ENCODE measurements at regions not wholly inside any gene's neighbourhood (a gene's known extent, or its start where the extent isn't known, plus 50 kb on each side); places are given as distances from the start of the nearest gene placed in this dataset.

DNA sequence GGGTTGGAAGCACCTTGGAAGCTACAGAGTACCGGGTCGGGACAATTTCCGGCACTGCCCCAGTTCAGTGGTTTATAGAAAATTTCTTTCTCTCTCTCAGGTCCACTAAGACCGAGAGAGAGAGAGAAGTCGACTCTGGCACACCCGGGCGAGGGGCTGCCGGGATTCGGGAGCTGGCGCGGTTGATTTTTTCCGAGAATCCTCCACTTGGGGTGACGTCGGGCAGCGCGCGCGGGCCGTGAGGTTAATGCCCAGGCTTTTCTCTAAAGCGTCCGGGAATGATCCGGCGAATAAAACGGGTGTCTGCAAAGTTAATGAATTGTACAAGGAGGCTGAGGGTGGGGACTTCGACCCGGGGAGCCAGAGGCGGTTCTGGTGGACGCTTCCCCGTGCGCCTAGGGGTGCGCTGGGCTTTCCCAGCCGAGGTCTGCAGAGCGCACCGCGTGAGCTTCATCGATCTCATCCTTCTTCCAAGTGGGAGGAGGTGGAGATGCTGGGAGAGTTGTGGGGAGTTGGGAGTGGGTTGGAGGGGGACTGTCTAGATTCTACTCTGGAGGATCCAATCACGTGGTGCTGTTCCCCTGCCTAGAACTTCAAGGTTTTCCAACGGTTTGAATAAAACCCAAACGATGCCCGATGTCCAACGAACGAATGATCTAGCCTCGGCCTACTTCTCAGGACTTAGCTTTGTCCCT lies 51.9 kb upstream of the TBX3 start:
- no peaks in the 10 kb centered on the region for H3K9me3 Mint-ChIP-seq
- TF ChIP-seq, protein P1, sequence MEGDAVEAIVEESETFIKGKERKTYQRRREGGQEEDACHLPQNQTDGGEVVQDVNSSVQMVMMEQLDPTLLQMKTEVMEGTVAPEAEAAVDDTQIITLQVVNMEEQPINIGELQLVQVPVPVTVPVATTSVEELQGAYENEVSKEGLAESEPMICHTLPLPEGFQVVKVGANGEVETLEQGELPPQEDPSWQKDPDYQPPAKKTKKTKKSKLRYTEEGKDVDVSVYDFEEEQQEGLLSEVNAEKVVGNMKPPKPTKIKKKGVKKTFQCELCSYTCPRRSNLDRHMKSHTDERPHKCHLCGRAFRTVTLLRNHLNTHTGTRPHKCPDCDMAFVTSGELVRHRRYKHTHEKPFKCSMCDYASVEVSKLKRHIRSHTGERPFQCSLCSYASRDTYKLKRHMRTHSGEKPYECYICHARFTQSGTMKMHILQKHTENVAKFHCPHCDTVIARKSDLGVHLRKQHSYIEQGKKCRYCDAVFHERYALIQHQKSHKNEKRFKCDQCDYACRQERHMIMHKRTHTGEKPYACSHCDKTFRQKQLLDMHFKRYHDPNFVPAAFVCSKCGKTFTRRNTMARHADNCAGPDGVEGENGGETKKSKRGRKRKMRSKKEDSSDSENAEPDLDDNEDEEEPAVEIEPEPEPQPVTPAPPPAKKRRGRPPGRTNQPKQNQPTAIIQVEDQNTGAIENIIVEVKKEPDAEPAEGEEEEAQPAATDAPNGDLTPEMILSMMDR (IDR thresholded peaks at IDR 0.05), result no peak

DNA sequence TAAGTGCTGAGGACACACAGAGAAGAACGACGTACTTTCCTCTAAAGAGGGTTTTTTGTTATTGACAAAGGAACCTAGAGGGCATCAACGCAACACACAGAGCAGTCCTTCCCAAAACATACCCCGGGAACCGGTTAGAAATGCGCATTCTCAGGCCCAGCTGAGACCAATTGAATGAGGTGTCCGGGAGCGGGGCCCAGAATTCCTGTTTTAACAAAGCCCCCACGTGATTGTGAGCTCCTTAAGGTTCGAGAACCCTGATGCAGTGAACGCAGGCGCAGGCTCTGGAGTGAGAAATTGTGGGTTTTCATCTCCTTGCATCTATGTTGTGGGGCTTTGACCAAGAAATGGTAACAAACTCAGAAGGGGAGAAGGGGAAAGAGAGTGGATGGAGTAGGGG lies 51.0 kb upstream of the TBX3 start:
- TF ChIP-seq, protein P1 (IDR thresholded peaks at IDR 0.05), result no peak
- H3K4me1 Mint-ChIP-seq (ENCODE audit: low read depth), result peaks cover 6% of the 10 kb centered on the region
- peaks cover 1% of the 10 kb centered on the region; the same call in 1 of the 2 replicates for H3K27me3 Mint-ChIP-seq (ENCODE audit: insufficient read depth)
- no peaks in the 10 kb centered on the region for H3K9me3 Mint-ChIP-seq
- H3K4me3 Mint-ChIP-seq, result no peak overlapping the region
- no peak overlapping the region for H3K27ac Mint-ChIP-seq
- DNase-seq, result no peak
- peaks cover 4% of the 10 kb centered on the region; the same call in 1 of the 2 replicates for H3K36me3 Mint-ChIP-seq (ENCODE audit: low read depth)

More for the DNA sequence above, 51.9 kb upstream of the TBX3 start:
- Mint-ChIP-seq H3K27ac (no peak overlapping the region), H3K36me3 (ENCODE audit: low read depth) (peaks cover 4% of the 10 kb centered on the region; the same call in 1 of the 2 replicates), H3K27me3 (ENCODE audit: insufficient read depth) (peaks cover 1% of the 10 kb centered on the region; the same call in 1 of the 2 replicates), H3K4me3 (no peak overlapping the region), H3K4me1 (ENCODE audit: low read depth) (0 out of 2 replicates have a peak, but pooled peaks cover 4% of the 10 kb centered on the region)
- DNase-seq, result no peak

DNA sequence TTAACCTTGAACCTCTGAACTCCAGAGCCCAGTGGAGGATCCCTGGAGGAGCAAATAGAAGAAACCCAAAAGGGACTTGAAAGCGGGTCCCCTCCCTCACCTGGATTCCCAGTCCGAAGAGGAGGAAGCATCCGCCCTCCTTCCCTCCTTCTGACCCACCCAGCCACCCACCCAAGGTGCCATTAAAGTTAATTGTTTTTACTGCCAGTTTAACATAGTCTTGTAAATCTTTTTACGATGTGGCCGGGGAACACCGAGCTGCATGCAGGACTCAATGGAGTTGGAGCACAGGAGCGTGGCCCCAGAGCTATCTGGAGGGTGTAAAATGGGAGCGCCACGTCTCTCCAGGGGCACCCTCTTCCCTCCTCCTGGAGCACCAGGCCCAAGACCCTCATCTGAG lies 49.9 kb upstream of the TBX3 start:
- TF ChIP-seq, protein P1 (IDR thresholded peaks at IDR 0.05), result no peak
- H3K36me3 Mint-ChIP-seq (ENCODE audit: low read depth), result peaks cover 4% of the 10 kb centered on the region; the same call in 1 of the 2 replicates
- H3K27me3 Mint-ChIP-seq (ENCODE audit: insufficient read depth), result peaks cover 1% of the 10 kb centered on the region
- no peak overlapping the region for H3K4me3 Mint-ChIP-seq
- peaks cover 17% of the 10 kb centered on the region for H3K4me1 Mint-ChIP-seq (ENCODE audit: low read depth)
- H3K27ac Mint-ChIP-seq, result no peak overlapping the region
- no peak for DNase-seq
- H3K9me3 Mint-ChIP-seq, result no peaks in the 10 kb centered on the region
